ENCODE measurements at regions not wholly inside any gene's neighbourhood (a gene's known extent, or its start where the extent isn't known, plus 50 kb on each side); places are given as distances from the start of the nearest gene placed in this dataset.

DNA sequence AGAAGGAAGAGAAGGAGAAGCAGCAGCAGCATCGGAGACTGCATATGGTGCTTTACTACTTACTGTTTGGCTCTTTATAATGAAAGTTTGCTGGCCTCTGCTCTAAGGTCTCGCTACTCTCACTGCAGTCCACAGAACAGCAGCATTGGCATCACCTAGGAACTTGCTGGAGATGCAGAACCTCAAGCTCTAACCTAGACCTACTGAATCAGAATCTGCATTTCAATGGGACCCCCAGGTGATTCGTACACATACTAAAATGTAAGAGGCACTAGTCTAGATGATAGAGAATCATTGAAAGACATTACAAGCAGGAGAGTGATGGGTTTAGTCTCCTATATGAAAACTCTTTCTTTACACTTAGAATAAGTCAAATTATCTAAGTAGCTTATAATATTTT, 270.6 kb downstream of the KLF5 start:
- TF ChIP-seq CTCF (IDR thresholded peaks at IDR 0.05) (no peak), POLR2A (IDR thresholded peaks at IDR 0.05; ENCODE audit: low read depth) (no peak), EP300 (IDR thresholded peaks at IDR 0.05) (no peak)

All from esophagus muscularis mucosa (tissue), 4 donors.